ENCODE measurements at regions not wholly inside any gene's neighbourhood (a gene's known extent, or its start where the extent isn't known, plus 50 kb on each side); places are given as distances from the start of the nearest gene placed in this dataset.

DNA sequence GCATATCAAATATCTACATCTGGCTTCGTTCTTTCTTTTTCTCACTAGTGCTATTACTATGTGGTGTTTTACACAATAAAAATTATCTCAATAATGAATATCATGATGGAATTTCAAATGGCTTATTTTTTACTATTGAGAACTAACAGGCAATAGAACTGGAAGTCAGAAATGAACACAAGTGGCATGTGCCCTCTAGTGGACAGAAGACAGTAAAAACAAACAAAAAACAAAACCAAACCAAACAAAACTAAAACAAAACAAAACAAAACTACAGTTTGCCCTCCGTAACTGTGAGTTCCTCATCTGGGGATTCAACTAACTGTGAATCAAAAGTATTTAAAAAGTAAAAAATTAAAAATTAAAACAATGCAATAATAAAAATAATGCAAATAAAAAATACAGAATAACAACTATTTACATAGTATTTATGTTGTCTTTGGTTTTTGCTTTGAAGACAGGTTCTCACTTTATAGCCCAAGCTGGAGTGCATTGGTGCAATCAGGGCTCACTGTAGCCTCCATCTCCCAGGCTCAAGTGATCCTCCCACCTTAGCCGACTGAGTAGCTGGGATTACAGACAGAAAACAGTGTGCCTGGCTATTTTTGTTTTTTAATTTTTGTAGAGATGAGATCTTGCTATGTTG, 195.6 kb upstream of the TACR3 start:
- Histone ChIP-seq H3K9ac (no peak overlapping the region), H3K4me1 (no peaks in the 10 kb centered on the region), H4K20me1 (ENCODE audit: low read depth) (no peaks in the 10 kb centered on the region), H3F3A (ENCODE audit: low read depth) (no peaks in the 10 kb centered on the region), H2AFZ (replicated peaks) (no peak overlapping the region), H3K4me2 (no peak overlapping the region), H3K27me3 (no peaks in the 10 kb centered on the region), H3K79me2 (ENCODE audit: low read depth) (no peaks in the 10 kb centered on the region), H3K4me3 (no peak overlapping the region), H3K9me3 (ENCODE audit: low read depth) (no peaks in the 10 kb centered on the region), H3K36me3 (no peaks in the 10 kb centered on the region), H3K27ac (no peak overlapping the region)
- peaks cover 7% of the 10 kb centered on the region for H3K4me1 Mint-ChIP-seq
- no peaks in the 10 kb centered on the region for H3K36me3 Mint-ChIP-seq
- no peaks in the 10 kb centered on the region for H3K27me3 Mint-ChIP-seq (ENCODE audit: insufficient read depth, low read depth)
- no peak overlapping the region for H3K27ac Mint-ChIP-seq
- H3K4me3 Mint-ChIP-seq = no peak overlapping the region
- peak; percentile 45 for DNase-seq (ENCODE audit: low spot score)
- TF ChIP-seq EZH2phosphoT487 (IDR thresholded peaks at IDR 0.05) (no peak), EZH2 (IDR thresholded peaks at IDR 0.05) (no peak)
- TF ChIP-seq, protein P1, sequence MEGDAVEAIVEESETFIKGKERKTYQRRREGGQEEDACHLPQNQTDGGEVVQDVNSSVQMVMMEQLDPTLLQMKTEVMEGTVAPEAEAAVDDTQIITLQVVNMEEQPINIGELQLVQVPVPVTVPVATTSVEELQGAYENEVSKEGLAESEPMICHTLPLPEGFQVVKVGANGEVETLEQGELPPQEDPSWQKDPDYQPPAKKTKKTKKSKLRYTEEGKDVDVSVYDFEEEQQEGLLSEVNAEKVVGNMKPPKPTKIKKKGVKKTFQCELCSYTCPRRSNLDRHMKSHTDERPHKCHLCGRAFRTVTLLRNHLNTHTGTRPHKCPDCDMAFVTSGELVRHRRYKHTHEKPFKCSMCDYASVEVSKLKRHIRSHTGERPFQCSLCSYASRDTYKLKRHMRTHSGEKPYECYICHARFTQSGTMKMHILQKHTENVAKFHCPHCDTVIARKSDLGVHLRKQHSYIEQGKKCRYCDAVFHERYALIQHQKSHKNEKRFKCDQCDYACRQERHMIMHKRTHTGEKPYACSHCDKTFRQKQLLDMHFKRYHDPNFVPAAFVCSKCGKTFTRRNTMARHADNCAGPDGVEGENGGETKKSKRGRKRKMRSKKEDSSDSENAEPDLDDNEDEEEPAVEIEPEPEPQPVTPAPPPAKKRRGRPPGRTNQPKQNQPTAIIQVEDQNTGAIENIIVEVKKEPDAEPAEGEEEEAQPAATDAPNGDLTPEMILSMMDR (IDR thresholded peaks at IDR 0.05) = peak; percentile 84
- H3K9me3 Mint-ChIP-seq = no peaks in the 10 kb centered on the region

DNA sequence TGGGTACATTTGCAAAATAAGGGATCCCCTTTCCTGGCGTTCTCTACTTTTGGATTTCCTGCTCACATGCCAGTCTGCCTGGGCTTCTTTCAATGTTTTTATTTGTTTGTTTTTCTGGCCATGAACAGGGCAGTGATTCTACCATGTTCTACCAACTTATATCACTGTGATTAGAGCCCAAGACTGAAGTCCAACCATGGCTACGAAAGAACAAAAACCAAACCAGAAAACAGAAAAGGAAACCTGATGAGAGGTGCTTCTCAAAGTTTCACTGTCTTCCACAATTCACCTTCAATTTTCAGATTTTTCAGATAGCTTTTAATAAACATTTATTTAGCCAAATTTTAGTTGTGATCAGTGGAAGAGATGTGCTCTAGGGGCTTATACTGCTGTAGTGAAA, 187.6 kb upstream of the TACR3 start:
- Histone ChIP-seq H3K9ac (no peak overlapping the region), H2AFZ (replicated peaks) (no peak overlapping the region), H3K9me3 (ENCODE audit: low read depth) (no peaks in the 10 kb centered on the region), H4K20me1 (ENCODE audit: low read depth) (no peaks in the 10 kb centered on the region), H3K27ac (no peak overlapping the region), H3K4me3 (no peak overlapping the region), H3K36me3 (no peaks in the 10 kb centered on the region), H3K27me3 (no peaks in the 10 kb centered on the region), H3F3A (ENCODE audit: low read depth) (no peaks in the 10 kb centered on the region), H3K4me2 (no peak overlapping the region), H3K79me2 (ENCODE audit: low read depth) (no peaks in the 10 kb centered on the region), H3K4me1 (no peaks in the 10 kb centered on the region)
- no peaks in the 10 kb centered on the region for H3K36me3 Mint-ChIP-seq
- no peak for DNase-seq (ENCODE audit: low spot score)
- H3K27me3 Mint-ChIP-seq (ENCODE audit: insufficient read depth, low read depth) = no peaks in the 10 kb centered on the region
- no peaks in the 10 kb centered on the region for H3K9me3 Mint-ChIP-seq
- no peak overlapping the region for H3K4me3 Mint-ChIP-seq
- TF ChIP-seq, protein P1 (IDR thresholded peaks at IDR 0.05) = no peak
- TF ChIP-seq EZH2 (IDR thresholded peaks at IDR 0.05) (no peak), EZH2phosphoT487 (IDR thresholded peaks at IDR 0.05) (no peak)
- no peak overlapping the region for H3K27ac Mint-ChIP-seq
- H3K4me1 Mint-ChIP-seq = no peaks in the 10 kb centered on the region

DNA sequence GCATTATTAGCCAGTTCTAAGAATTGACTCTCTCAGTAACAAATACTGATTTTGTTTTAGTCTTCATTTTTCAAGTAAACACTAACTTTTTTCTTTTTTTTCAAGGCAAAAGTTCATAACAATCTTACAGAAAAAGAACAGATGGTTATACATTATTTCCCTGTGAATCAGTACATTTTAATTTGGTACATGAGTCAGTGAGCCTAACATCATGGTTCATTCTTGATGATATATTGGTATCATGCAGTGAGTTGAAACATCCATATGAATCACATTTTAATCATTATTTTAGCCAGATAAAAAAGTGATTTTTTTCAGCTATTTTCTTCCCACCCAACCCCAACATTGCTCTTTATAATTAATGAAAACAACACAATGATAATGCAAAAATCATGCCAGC, 184.3 kb upstream of the TACR3 start:
- H3K27me3 Mint-ChIP-seq (ENCODE audit: insufficient read depth, low read depth) = no peaks in the 10 kb centered on the region
- H3K9me3 Mint-ChIP-seq = no peaks in the 10 kb centered on the region
- DNase-seq (ENCODE audit: low spot score) = no peak
- no peaks in the 10 kb centered on the region for H3K27me3 ChIP-seq
- H3K36me3 Mint-ChIP-seq = no peaks in the 10 kb centered on the region
- no peaks in the 10 kb centered on the region for H3F3A ChIP-seq (ENCODE audit: low read depth)
- no peaks in the 10 kb centered on the region for H3K79me2 ChIP-seq (ENCODE audit: low read depth)
- H3K36me3 ChIP-seq = no peaks in the 10 kb centered on the region
- H3K4me2 ChIP-seq = no peak overlapping the region
- H3K9me3 ChIP-seq (ENCODE audit: low read depth) = no peaks in the 10 kb centered on the region
- no peak overlapping the region for H3K27ac ChIP-seq
- no peaks in the 10 kb centered on the region for H4K20me1 ChIP-seq (ENCODE audit: low read depth)
- H2AFZ ChIP-seq (replicated peaks) = no peak overlapping the region
- no peaks in the 10 kb centered on the region for H3K4me1 Mint-ChIP-seq
- no peak overlapping the region for H3K4me3 ChIP-seq
- TF ChIP-seq, protein P1 (IDR thresholded peaks at IDR 0.05) = no peak
- TF ChIP-seq EZH2phosphoT487 (IDR thresholded peaks at IDR 0.05) (no peak), EZH2 (IDR thresholded peaks at IDR 0.05) (no peak)
- no peaks in the 10 kb centered on the region for H3K4me1 ChIP-seq
- H3K9ac ChIP-seq = no peak overlapping the region
- H3K4me3 Mint-ChIP-seq = no peak overlapping the region
- no peak overlapping the region for H3K27ac Mint-ChIP-seq

Measured in neural progenitor cell (in vitro differentiated cells).